Nephron progenitor cell (in vitro differentiated cells): ENCODE measurements at regions not wholly inside any gene's neighbourhood (a gene's known extent, or its start where the extent isn't known, plus 50 kb on each side); places are given as distances from the start of the nearest gene placed in this dataset.

ENCODE experiments used
- DNase-seq: peaks from one replicate; pipeline ENCODE4 v3.0.0; 2021
- H3K27ac Mint-ChIP-seq: 2 replicates; pipeline ENCODE4 v1.8.0; 2021; ENCODE audit warnings: mild to moderate bottlenecking, moderate library complexity, mixed read lengths
- H3K27me3 Mint-ChIP-seq: 2 replicates; pipeline ENCODE4 v1.8.0; 2021; ENCODE audit warnings: mild to moderate bottlenecking, low read depth, mixed read lengths; ENCODE audit not compliant: poor library complexity
- H3K36me3 Mint-ChIP-seq: 2 replicates; pipeline ENCODE4 v1.8.0; 2021; ENCODE audit warnings: low read depth, mixed read lengths
- H3K4me1 Mint-ChIP-seq: 2 replicates; pipeline ENCODE4 v1.8.0; 2021; ENCODE audit warnings: mixed read lengths
- H3K4me3 Mint-ChIP-seq: 2 replicates; pipeline ENCODE4 v1.8.0; 2021; ENCODE audit warnings: mild to moderate bottlenecking, moderate library complexity, mixed read lengths
- H3K9me3 Mint-ChIP-seq: 2 replicates; pipeline ENCODE4 v1.8.0; 2021; ENCODE audit warnings: mild to moderate bottlenecking, moderate library complexity, mixed read lengths
- CTCF ChIP-seq: fragments of 200-600 bp; sonication (generic); IDR thresholded peaks from 2 replicates; pipeline ENCODE4 v1.5.0; 2021; ENCODE audit warnings: antibody characterized with exemption

GRCh38 chr4:29243851-29244250 is 1476.3 kb upstream of the PCDH7 start:
- no peak for DNase-seq
- no peaks in the 10 kb centered on the region for H3K36me3 Mint-ChIP-seq
- no peaks in the 10 kb centered on the region for H3K4me1 Mint-ChIP-seq
- no peaks in the 10 kb centered on the region for H3K27me3 Mint-ChIP-seq
- H3K9me3 Mint-ChIP-seq: no peaks in the 10 kb centered on the region
- TF ChIP-seq CTCF: no peak
- H3K27ac Mint-ChIP-seq: no peak overlapping the region
- H3K4me3 Mint-ChIP-seq: no peak overlapping the region

GRCh38 chr4:29259556-29259955 is 1460.6 kb upstream of the PCDH7 start:
- Mint-ChIP-seq H3K4me1 (no peaks in the 10 kb centered on the region), H3K27ac (no peak overlapping the region), H3K4me3 (no peak overlapping the region), H3K9me3 (peaks cover 15% of the 10 kb centered on the region), H3K27me3 (peaks cover 3% of the 10 kb centered on the region), H3K36me3 (no peaks in the 10 kb centered on the region)
- DNase-seq: no peak
- TF ChIP-seq CTCF: no peak

GRCh38 chr4:29262986-29263385 is 1457.2 kb upstream of the PCDH7 start:
- Mint-ChIP-seq H3K4me3 (no peak overlapping the region), H3K27ac (no peak overlapping the region), H3K27me3 (peaks cover 7% of the 10 kb centered on the region), H3K36me3 (no peaks in the 10 kb centered on the region), H3K9me3 (no peaks in the 10 kb centered on the region), H3K4me1 (no peaks in the 10 kb centered on the region)
- no peak for DNase-seq
- TF ChIP-seq CTCF: no peak

- no peak overlapping the region for H3K27ac Mint-ChIP-seq
- TF ChIP-seq CTCF: no peak
- no peak for DNase-seq
- H3K27me3 Mint-ChIP-seq: no peaks in the 10 kb centered on the region
- H3K36me3 Mint-ChIP-seq: no peaks in the 10 kb centered on the region
- no peaks in the 10 kb centered on the region for H3K4me1 Mint-ChIP-seq
- H3K4me3 Mint-ChIP-seq: no peak overlapping the region
- peaks cover 3% of the 10 kb centered on the region for H3K9me3 Mint-ChIP-seq
Observed at GRCh38 chr4:29276150-29276549, 1444.0 kb upstream of the PCDH7 start.

GRCh38 chr4:29277381-29277780 is 1442.8 kb upstream of the PCDH7 start:
- no peak for TF ChIP-seq CTCF
- no peaks in the 10 kb centered on the region for H3K4me1 Mint-ChIP-seq
- H3K4me3 Mint-ChIP-seq: no peak overlapping the region
- peaks cover 3% of the 10 kb centered on the region for H3K9me3 Mint-ChIP-seq
- no peak for DNase-seq
- no peak overlapping the region for H3K27ac Mint-ChIP-seq
- H3K27me3 Mint-ChIP-seq: no peaks in the 10 kb centered on the region
- H3K36me3 Mint-ChIP-seq: no peaks in the 10 kb centered on the region

GRCh38 chr4:29278585-29278984 is 1441.6 kb upstream of the PCDH7 start:
- Mint-ChIP-seq H3K9me3 (peaks cover 3% of the 10 kb centered on the region), H3K36me3 (no peaks in the 10 kb centered on the region), H3K27me3 (no peaks in the 10 kb centered on the region), H3K4me1 (no peaks in the 10 kb centered on the region), H3K27ac (no peak overlapping the region), H3K4me3 (no peak overlapping the region)
- TF ChIP-seq CTCF: no peak
- no peak for DNase-seq
